ENCODE measurements at regions not wholly inside any gene's neighbourhood (a gene's known extent, or its start where the extent isn't known, plus 50 kb on each side); places are given as distances from the start of the nearest gene placed in this dataset.

DNA sequence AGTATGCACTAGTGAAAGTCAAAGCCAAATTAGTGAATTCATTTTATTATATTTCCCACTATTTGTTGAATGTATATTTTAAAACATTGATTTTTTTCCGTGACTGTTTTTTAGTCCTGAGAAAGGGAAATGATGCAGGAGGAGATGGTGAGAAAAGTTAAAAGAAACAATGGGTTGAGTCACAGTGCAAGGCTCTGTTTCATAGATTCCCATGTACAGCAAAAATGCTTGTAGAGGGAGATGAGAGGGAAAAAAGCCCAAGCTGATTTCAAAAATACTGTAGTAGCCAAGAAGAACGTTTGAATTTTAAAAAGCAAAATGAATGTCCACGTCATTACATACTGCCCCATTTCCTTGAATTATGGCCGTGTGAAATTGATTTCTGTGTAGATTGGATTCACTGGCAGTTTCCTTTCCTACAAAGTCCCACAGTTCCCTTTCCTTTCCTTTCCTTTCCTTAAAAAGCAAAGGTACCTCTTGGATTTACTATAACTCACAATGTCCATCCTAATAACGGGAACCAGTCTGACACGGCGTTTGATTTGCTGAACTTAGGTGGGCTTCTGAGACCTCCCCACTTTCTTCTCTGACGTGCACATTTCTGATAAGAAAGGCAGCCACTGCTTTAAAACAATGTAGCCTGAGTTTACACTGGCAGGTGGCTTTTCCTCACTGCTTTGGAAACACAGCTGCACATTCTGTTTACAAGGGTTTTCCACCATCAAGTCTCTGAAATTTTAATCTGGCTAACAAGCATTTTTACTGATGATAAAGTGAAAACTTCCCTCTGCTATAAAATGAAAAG lies 63.7 kb downstream of the SPCS3 start:
- in situ Hi-C loops (cut with MboI; ENCODE audit: low pct_unique_long_range_greater_than_20kb, low sequenced_read_pairs, unreplicated experiment) = no loop called here
- TF ChIP-seq CTCF (IDR thresholded peaks at IDR 0.05; ENCODE audit: extremely low read depth, insufficient read depth, missing control alignments) = no peak
- DNase-seq (ENCODE audit: low spot score) = no peak

DNA sequence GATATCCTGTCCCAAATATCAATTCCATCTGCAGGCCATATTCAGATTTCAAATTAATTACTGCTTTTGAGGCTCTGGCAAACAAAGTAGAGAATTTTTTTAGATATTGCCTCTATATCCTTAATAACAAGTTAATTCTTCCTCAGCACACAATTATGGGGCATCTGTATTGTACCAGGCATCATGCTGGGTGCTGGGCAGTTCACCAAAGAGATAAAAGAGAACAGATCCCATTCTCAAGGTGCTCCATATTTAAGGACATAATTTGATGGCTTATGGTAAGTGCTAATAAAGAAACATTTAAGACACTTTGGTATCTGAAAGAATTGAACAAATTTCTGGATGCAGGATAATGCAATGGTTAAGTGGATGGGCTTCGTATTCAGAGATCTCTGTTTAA lies 65.8 kb downstream of the SPCS3 start:
- TF ChIP-seq CTCF (IDR thresholded peaks at IDR 0.05; ENCODE audit: extremely low read depth, insufficient read depth, missing control alignments) = no peak
- no peak for DNase-seq (ENCODE audit: low spot score)
- in situ Hi-C loops (cut with MboI; ENCODE audit: low pct_unique_long_range_greater_than_20kb, low sequenced_read_pairs, unreplicated experiment) = no loop called here

- no peak for DNase-seq (ENCODE audit: low spot score)
- in situ Hi-C loops (cut with MboI; ENCODE audit: low pct_unique_long_range_greater_than_20kb, low sequenced_read_pairs, unreplicated experiment) = no loop called here
- no peak for TF ChIP-seq CTCF (IDR thresholded peaks at IDR 0.05; ENCODE audit: extremely low read depth, insufficient read depth, missing control alignments)
Measured at GRCh38 chr4:176387571-176387970, 67.8 kb downstream of the SPCS3 start.

GRCh38 chr4:176393306-176394013 lies 73.7 kb downstream of the SPCS3 start:
- TF ChIP-seq CTCF (IDR thresholded peaks at IDR 0.05; ENCODE audit: extremely low read depth, insufficient read depth, missing control alignments) = no peak
- in situ Hi-C loops (cut with MboI; ENCODE audit: low pct_unique_long_range_greater_than_20kb, low sequenced_read_pairs, unreplicated experiment) = no loop called here
- no peak for DNase-seq (ENCODE audit: low spot score)

DNA sequence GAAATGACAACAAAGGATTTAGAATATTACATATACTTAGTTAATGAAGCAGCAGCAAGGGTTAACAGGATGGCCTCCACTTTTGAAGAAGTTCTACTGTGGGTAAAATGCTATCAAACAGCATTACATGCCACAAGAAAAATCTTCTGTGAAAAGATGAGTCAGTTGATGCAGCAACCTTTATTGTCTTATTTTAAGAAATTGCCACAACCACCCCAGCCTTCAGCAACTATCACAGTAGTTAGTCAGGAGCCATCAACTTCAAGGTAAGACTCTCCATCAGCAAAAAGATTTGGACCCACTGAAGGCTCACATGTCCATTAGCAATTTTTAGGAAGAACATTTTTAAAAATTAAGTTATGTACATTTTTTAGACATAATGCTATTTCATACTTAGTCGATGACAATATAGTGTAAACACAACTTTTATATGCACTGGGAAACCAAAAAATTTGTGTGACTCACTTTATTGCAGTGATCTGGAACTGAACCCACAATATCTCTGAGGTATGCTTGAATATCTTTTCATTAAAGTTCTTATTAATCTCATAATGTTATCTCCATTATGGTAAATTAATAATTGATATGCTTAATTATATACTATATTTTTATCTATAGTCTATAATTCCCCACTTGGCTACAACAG lies 81.2 kb downstream of the SPCS3 start:
- TF ChIP-seq CTCF (IDR thresholded peaks at IDR 0.05; ENCODE audit: extremely low read depth, insufficient read depth, missing control alignments) = no peak
- no peak for DNase-seq (ENCODE audit: low spot score)
- in situ Hi-C loops (cut with MboI; ENCODE audit: low pct_unique_long_range_greater_than_20kb, low sequenced_read_pairs, unreplicated experiment) = no loop called here

GRCh38 chr4:176404621-176405020 lies 84.9 kb downstream of the SPCS3 start:
- in situ Hi-C loops (cut with MboI; ENCODE audit: low pct_unique_long_range_greater_than_20kb, low sequenced_read_pairs, unreplicated experiment) = no loop called here
- no peak for DNase-seq (ENCODE audit: low spot score)
- TF ChIP-seq CTCF (IDR thresholded peaks at IDR 0.05; ENCODE audit: extremely low read depth, insufficient read depth, missing control alignments) = no peak

Data from GM13977 (cell line).